HEK293 (cell line): ENCODE measurements at regions not wholly inside any gene's neighbourhood (a gene's known extent, or its start where the extent isn't known, plus 50 kb on each side); places are given as distances from the start of the nearest gene placed in this dataset.

ENCODE experiments used
- ZFP37 ChIP-seq: fragments of 450-650 bp; formaldehyde crosslinking; IDR thresholded peaks from 2 replicates; pipeline ENCODE4 v1.5.1; 2016; ENCODE audit warnings: missing biosample characterization, missing genetic modification characterization
- ZNF132 ChIP-seq: fragments of 450-650 bp; formaldehyde crosslinking; IDR thresholded peaks from 2 replicates; pipeline ENCODE4 v1.5.1; 2017; ENCODE audit warnings: missing biosample characterization, missing genetic modification characterization, borderline replicate concordance
- ZNF133 ChIP-seq: fragments of 450-650 bp; formaldehyde crosslinking; IDR thresholded peaks from 2 replicates; pipeline ENCODE4 v1.5.1; 2016; ENCODE audit warnings: missing biosample characterization, missing genetic modification characterization
- ZNF174 ChIP-seq: fragments of 450-650 bp; formaldehyde crosslinking; IDR thresholded peaks from 2 replicates; pipeline ENCODE4 v1.5.0; 2017; ENCODE audit warnings: missing biosample characterization, mild to moderate bottlenecking, missing genetic modification characterization
- ZNF202 ChIP-seq: fragments of 450-650 bp; formaldehyde crosslinking; IDR thresholded peaks from 2 replicates; pipeline ENCODE4 v1.5.1; 2016; ENCODE audit warnings: missing biosample characterization, missing genetic modification characterization, borderline replicate concordance
- ZNF423 ChIP-seq: fragments of 450-650 bp; formaldehyde crosslinking; IDR thresholded peaks from 2 replicates; pipeline ENCODE4 v1.5.1; 2016; ENCODE audit warnings: missing biosample characterization, missing genetic modification characterization
- ZNF521 ChIP-seq: fragments of 450-650 bp; formaldehyde crosslinking; IDR thresholded peaks from 2 replicates; pipeline ENCODE4 v1.5.1; 2017; ENCODE audit warnings: missing biosample characterization, mild to moderate bottlenecking, missing genetic modification characterization
- ZNF701 ChIP-seq: fragments of 450-650 bp; formaldehyde crosslinking; IDR thresholded peaks from 2 replicates; pipeline ENCODE4 v1.5.1; 2016; ENCODE audit warnings: missing biosample characterization, missing genetic modification characterization
- ZNF791 ChIP-seq: fragments of 450-650 bp; formaldehyde crosslinking; IDR thresholded peaks from 2 replicates; pipeline ENCODE4 v1.5.1; 2016; ENCODE audit warnings: missing biosample characterization, missing genetic modification characterization
- ZNF830 ChIP-seq: fragments of 450-650 bp; IDR thresholded peaks from 2 replicates; pipeline ENCODE4 v1.5.0; 2018; ENCODE audit warnings: missing biosample characterization, missing genetic modification characterization, low read depth, mild to moderate bottlenecking, moderate library complexity
- ZSCAN16 ChIP-seq: fragments of 450-650 bp; formaldehyde crosslinking; IDR thresholded peaks from 2 replicates; pipeline ENCODE4 v1.5.1; 2016; ENCODE audit warnings: missing biosample characterization, missing genetic modification characterization
- ZXDB ChIP-seq: fragments of 450-650 bp; formaldehyde crosslinking; IDR thresholded peaks from 2 replicates; pipeline ENCODE4 v1.5.1; 2016; ENCODE audit warnings: missing biosample characterization, missing genetic modification characterization
- TF ChIP-seq, protein P1 (sequence below): fragments of 450-650 bp; formaldehyde crosslinking; IDR thresholded peaks from 2 replicates; pipeline ENCODE4 v1.5.1; 2016; ENCODE audit warnings: missing biosample characterization, missing genetic modification characterization
- TF ChIP-seq, protein P2 (sequence below): fragments of 450-650 bp; formaldehyde crosslinking; conservative IDR thresholded peaks from 2 replicates; pipeline ENCODE4 v1.5.1; 2016; ENCODE audit warnings: low read depth, missing biosample characterization, missing genetic modification characterization
- TF ChIP-seq, protein P3 (sequence below): fragments of 450-650 bp; formaldehyde crosslinking; IDR thresholded peaks from 2 replicates; pipeline ENCODE4 v1.5.1; 2016; ENCODE audit warnings: missing biosample characterization, missing genetic modification characterization
- TF ChIP-seq, protein P4 (sequence below): fragments of 450-650 bp; formaldehyde crosslinking; IDR thresholded peaks from 2 replicates; pipeline ENCODE4 v1.5.1; 2016; ENCODE audit warnings: missing biosample characterization, missing genetic modification characterization
- TF ChIP-seq, protein P5 (sequence below): fragments of 450-650 bp; formaldehyde crosslinking; IDR thresholded peaks from 2 replicates; pipeline ENCODE4 v1.5.1; 2016; ENCODE audit warnings: missing biosample characterization, missing genetic modification characterization, borderline replicate concordance

DNA sequence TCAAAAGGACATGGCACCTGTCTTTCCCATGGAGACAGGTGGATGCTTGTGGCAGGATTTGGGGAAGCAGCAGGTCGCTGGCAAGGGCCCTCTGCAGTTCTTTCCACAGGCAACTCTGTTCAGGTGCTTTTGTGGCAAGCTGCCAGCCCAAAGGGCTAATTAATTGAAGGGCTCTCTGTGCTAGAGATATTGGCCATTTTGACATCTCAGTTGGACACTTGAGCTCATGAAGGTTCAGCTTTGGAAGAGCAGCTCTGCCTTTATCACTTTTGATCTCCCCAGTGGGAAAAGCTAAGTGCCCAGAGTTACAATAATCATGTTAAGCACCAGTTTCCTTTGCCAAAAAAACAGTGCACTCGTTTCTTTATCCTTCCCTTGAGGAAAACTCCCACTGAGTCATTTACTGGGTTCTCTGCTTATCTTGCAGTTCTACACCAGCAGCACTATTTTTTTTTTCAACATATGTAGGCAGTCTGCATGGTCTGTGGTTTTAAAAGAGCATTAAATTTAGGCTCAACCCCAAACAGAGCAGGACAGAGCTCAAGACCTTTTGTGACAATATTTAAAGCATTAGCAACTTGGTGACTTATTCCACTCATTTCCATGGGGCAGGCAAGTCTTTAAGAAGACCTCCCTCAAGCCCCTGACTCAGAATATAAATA, 336.4 kb upstream of the RASGEF1B start (continued):
- TF ChIP-seq ZNF701 (tag by site-specific recombination) (no peak), ZXDB (tag by site-specific recombination) (peak; percentile 97), ZSCAN16 (tag by site-specific recombination) (no peak), ZNF133 (tag by site-specific recombination) (no peak), ZFP37 (0 out of 2 replicates have a peak, but pooled peaks have one; percentile 48), ZNF423 (tag by site-specific recombination) (peak; percentile 94), ZNF202 (tag by site-specific recombination) (no peak), ZNF521 (no peak), ZNF830 (tag by site-specific recombination) (no peak), ZNF791 (tag by site-specific recombination) (no peak), ZNF174 (tag by site-specific recombination) (no peak), ZNF132 (tag by site-specific recombination) (no peak)
- TF ChIP-seq, protein P1, sequence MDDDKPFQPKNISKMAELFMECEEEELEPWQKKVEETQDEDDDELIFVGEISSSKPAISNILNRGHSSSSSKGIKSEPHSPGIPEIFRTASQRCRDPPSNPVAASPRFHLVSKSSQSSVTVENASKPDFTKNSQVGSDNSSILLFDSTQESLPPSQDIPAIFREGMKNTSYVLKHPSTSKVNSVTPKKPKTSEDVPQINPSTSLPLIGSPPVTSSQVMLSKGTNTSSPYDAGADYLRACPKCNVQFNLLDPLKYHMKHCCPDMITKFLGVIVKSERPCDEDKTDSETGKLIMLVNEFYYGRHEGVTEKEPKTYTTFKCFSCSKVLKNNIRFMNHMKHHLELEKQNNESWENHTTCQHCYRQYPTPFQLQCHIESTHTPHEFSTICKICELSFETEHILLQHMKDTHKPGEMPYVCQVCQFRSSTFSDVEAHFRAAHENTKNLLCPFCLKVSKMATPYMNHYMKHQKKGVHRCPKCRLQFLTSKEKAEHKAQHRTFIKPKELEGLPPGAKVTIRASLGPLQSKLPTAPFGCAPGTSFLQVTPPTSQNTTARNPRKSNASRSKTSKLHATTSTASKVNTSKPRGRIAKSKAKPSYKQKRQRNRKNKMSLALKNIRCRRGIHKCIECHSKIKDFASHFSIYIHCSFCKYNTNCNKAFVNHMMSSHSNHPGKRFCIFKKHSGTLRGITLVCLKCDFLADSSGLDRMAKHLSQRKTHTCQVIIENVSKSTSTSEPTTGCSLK (tag by site-specific recombination), result no peak
- TF ChIP-seq, protein P2, sequence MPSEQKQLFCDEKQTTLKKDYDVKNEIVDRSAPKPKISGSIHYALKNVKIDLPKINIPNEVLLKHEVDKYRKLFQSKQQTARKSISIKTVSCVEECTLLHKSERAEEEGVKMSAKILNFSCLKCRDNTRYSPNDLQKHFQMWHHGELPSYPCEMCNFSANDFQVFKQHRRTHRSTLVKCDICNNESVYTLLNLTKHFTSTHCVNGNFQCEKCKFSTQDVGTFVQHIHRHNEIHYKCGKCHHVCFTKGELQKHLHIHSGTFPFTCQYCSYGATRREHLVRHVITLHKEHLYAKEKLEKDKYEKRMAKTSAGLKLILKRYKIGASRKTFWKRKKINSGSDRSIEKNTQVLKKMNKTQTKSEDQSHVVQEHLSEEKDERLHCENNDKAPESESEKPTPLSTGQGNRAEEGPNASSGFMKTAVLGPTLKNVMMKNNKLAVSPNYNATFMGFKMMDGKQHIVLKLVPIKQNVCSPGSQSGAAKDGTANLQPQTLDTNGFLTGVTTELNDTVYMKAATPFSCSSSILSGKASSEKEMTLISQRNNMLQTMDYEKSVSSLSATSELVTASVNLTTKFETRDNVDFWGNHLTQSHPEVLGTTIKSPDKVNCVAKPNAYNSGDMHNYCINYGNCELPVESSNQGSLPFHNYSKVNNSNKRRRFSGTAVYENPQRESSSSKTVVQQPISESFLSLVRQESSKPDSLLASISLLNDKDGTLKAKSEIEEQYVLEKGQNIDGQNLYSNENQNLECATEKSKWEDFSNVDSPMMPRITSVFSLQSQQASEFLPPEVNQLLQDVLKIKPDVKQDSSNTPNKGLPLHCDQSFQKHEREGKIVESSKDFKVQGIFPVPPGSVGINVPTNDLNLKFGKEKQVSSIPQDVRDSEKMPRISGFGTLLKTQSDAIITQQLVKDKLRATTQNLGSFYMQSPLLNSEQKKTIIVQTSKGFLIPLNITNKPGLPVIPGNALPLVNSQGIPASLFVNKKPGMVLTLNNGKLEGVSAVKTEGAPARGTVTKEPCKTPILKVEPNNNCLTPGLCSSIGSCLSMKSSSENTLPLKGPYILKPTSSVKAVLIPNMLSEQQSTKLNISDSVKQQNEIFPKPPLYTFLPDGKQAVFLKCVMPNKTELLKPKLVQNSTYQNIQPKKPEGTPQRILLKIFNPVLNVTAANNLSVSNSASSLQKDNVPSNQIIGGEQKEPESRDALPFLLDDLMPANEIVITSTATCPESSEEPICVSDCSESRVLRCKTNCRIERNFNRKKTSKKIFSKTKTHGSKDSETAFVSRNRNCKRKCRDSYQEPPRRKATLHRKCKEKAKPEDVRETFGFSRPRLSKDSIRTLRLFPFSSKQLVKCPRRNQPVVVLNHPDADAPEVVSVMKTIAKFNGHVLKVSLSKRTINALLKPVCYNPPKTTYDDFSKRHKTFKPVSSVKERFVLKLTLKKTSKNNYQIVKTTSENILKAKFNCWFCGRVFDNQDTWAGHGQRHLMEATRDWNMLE (tag by site-specific recombination), result no peak; the same call in 1 of the 2 replicates
- TF ChIP-seq, protein P3, sequence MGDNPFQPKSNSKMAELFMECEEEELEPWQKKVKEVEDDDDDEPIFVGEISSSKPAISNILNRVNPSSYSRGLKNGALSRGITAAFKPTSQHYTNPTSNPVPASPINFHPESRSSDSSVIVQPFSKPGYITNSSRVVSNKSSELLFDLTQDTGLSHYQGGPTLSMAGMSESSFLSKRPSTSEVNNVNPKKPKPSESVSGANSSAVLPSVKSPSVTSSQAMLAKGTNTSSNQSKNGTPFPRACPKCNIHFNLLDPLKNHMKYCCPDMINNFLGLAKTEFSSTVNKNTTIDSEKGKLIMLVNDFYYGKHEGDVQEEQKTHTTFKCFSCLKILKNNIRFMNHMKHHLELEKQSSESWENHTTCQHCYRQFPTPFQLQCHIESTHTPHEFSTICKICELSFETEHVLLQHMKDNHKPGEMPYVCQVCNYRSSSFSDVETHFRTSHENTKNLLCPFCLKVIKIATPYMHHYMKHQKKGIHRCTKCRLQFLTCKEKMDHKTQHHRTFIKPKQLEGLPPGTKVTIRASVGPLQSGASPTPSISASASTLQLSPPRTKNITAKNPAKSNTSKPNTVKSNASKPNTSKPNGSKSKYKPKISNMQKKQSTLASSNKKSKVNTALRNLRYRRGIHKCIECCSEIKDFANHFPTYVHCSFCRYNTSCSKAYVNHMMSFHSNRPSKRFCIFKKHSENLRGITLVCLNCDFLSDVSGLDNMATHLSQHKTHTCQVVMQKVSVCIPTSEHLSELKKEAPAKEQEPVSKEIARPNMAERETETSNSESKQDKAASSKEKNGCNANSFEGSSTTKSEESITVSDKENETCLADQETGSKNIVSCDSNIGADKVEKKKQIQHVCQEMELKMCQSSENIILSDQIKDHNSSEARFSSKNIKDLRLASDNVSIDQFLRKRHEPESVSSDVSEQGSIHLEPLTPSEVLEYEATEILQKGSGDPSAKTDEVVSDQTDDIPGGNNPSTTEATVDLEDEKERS (tag by site-specific recombination), result no peak
- TF ChIP-seq, protein P4, sequence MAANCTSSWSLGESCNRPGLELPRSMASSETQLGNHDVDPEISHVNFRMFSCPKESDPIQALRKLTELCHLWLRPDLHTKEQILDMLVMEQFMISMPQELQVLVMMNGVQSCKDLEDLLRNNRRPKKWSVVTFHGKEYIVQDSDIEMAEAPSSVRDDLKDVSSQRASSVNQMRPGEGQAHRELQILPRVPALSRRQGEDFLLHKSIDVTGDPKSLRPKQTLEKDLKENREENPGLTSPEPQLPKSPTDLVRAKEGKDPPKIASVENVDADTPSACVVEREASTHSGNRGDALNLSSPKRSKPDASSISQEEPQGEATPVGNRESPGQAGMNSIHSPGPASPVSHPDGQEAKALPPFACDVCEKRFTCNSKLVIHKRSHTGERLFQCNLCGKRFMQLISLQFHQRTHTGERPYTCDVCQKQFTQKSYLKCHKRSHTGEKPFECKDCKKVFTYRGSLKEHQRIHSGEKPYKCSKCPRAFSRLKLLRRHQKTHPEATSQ, result no peak
- TF ChIP-seq, protein P5, sequence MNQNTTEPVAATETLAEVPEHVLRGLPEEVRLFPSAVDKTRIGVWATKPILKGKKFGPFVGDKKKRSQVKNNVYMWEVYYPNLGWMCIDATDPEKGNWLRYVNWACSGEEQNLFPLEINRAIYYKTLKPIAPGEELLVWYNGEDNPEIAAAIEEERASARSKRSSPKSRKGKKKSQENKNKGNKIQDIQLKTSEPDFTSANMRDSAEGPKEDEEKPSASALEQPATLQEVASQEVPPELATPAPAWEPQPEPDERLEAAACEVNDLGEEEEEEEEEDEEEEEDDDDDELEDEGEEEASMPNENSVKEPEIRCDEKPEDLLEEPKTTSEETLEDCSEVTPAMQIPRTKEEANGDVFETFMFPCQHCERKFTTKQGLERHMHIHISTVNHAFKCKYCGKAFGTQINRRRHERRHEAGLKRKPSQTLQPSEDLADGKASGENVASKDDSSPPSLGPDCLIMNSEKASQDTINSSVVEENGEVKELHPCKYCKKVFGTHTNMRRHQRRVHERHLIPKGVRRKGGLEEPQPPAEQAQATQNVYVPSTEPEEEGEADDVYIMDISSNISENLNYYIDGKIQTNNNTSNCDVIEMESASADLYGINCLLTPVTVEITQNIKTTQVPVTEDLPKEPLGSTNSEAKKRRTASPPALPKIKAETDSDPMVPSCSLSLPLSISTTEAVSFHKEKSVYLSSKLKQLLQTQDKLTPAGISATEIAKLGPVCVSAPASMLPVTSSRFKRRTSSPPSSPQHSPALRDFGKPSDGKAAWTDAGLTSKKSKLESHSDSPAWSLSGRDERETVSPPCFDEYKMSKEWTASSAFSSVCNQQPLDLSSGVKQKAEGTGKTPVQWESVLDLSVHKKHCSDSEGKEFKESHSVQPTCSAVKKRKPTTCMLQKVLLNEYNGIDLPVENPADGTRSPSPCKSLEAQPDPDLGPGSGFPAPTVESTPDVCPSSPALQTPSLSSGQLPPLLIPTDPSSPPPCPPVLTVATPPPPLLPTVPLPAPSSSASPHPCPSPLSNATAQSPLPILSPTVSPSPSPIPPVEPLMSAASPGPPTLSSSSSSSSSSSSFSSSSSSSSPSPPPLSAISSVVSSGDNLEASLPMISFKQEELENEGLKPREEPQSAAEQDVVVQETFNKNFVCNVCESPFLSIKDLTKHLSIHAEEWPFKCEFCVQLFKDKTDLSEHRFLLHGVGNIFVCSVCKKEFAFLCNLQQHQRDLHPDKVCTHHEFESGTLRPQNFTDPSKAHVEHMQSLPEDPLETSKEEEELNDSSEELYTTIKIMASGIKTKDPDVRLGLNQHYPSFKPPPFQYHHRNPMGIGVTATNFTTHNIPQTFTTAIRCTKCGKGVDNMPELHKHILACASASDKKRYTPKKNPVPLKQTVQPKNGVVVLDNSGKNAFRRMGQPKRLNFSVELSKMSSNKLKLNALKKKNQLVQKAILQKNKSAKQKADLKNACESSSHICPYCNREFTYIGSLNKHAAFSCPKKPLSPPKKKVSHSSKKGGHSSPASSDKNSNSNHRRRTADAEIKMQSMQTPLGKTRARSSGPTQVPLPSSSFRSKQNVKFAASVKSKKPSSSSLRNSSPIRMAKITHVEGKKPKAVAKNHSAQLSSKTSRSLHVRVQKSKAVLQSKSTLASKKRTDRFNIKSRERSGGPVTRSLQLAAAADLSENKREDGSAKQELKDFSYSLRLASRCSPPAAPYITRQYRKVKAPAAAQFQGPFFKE (tag by site-specific recombination), result no peak
